ENCODE measurements at regions not wholly inside any gene's neighbourhood (a gene's known extent, or its start where the extent isn't known, plus 50 kb on each side); places are given as distances from the start of the nearest gene placed in this dataset.

DNA sequence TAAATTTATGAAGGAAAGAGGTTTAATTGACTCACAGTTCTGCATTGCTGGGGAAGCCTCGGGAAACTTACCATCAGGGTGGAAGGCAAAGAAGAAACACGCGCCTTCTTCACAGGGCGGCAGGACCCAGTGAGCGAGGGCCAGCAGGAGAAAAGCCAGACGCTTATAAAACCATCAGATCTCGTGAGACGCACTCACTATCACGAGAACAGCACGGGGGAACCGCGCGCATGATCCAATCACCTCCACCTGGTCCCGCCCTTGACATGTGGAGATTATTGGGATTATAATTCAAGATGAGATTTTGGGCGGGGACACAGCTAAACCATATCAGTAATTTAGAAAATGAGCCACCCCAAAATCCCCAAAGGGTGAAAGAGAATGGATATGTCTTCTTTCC lies 187.1 kb downstream of the RAP2A start:
- TF ChIP-seq GABPB1 (CRISPR knock-in tag; IDR thresholded peaks at IDR 0.05) = no peak
- TF ChIP-seq, protein P1, sequence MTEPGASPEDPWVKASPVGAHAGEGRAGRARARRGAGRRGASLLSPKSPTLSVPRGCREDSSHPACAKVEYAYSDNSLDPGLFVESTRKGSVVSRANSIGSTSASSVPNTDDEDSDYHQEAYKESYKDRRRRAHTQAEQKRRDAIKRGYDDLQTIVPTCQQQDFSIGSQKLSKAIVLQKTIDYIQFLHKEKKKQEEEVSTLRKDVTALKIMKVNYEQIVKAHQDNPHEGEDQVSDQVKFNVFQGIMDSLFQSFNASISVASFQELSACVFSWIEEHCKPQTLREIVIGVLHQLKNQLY (CRISPR knock-in tag; IDR thresholded peaks at IDR 0.05) = no peak
- TF ChIP-seq, protein P2, sequence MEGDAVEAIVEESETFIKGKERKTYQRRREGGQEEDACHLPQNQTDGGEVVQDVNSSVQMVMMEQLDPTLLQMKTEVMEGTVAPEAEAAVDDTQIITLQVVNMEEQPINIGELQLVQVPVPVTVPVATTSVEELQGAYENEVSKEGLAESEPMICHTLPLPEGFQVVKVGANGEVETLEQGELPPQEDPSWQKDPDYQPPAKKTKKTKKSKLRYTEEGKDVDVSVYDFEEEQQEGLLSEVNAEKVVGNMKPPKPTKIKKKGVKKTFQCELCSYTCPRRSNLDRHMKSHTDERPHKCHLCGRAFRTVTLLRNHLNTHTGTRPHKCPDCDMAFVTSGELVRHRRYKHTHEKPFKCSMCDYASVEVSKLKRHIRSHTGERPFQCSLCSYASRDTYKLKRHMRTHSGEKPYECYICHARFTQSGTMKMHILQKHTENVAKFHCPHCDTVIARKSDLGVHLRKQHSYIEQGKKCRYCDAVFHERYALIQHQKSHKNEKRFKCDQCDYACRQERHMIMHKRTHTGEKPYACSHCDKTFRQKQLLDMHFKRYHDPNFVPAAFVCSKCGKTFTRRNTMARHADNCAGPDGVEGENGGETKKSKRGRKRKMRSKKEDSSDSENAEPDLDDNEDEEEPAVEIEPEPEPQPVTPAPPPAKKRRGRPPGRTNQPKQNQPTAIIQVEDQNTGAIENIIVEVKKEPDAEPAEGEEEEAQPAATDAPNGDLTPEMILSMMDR (IDR thresholded peaks at IDR 0.05) = no peak
- TF ChIP-seq, protein P3, sequence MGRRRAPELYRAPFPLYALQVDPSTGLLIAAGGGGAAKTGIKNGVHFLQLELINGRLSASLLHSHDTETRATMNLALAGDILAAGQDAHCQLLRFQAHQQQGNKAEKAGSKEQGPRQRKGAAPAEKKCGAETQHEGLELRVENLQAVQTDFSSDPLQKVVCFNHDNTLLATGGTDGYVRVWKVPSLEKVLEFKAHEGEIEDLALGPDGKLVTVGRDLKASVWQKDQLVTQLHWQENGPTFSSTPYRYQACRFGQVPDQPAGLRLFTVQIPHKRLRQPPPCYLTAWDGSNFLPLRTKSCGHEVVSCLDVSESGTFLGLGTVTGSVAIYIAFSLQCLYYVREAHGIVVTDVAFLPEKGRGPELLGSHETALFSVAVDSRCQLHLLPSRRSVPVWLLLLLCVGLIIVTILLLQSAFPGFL (CRISPR knock-in tag; IDR thresholded peaks at IDR 0.05; ENCODE audit: borderline replicate concordance) = no peak
- no peak for TF ChIP-seq GTF2I (CRISPR knock-in tag; conservative IDR thresholded peaks at IDR 0.05)
- TF ChIP-seq, protein P4, sequence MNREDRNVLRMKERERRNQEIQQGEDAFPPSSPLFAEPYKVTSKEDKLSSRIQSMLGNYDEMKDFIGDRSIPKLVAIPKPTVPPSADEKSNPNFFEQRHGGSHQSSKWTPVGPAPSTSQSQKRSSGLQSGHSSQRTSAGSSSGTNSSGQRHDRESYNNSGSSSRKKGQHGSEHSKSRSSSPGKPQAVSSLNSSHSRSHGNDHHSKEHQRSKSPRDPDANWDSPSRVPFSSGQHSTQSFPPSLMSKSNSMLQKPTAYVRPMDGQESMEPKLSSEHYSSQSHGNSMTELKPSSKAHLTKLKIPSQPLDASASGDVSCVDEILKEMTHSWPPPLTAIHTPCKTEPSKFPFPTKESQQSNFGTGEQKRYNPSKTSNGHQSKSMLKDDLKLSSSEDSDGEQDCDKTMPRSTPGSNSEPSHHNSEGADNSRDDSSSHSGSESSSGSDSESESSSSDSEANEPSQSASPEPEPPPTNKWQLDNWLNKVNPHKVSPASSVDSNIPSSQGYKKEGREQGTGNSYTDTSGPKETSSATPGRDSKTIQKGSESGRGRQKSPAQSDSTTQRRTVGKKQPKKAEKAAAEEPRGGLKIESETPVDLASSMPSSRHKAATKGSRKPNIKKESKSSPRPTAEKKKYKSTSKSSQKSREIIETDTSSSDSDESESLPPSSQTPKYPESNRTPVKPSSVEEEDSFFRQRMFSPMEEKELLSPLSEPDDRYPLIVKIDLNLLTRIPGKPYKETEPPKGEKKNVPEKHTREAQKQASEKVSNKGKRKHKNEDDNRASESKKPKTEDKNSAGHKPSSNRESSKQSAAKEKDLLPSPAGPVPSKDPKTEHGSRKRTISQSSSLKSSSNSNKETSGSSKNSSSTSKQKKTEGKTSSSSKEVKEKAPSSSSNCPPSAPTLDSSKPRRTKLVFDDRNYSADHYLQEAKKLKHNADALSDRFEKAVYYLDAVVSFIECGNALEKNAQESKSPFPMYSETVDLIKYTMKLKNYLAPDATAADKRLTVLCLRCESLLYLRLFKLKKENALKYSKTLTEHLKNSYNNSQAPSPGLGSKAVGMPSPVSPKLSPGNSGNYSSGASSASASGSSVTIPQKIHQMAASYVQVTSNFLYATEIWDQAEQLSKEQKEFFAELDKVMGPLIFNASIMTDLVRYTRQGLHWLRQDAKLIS (CRISPR knock-in tag; IDR thresholded peaks at IDR 0.05; ENCODE audit: borderline replicate concordance) = no peak
- no peak for TF ChIP-seq ZNF121 (CRISPR knock-in tag; IDR thresholded peaks at IDR 0.05)
- TF ChIP-seq, protein P5, sequence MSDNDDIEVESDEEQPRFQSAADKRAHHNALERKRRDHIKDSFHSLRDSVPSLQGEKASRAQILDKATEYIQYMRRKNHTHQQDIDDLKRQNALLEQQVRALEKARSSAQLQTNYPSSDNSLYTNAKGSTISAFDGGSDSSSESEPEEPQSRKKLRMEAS (CRISPR knock-in tag; IDR thresholded peaks at IDR 0.05) = no peak
- TF ChIP-seq ZNF219 (CRISPR knock-in tag; IDR thresholded peaks at IDR 0.05; ENCODE audit: borderline replicate concordance) = no peak
- TF ChIP-seq CREB1 (CRISPR knock-in tag; IDR thresholded peaks at IDR 0.05) = no peak
- TF ChIP-seq, protein P6, sequence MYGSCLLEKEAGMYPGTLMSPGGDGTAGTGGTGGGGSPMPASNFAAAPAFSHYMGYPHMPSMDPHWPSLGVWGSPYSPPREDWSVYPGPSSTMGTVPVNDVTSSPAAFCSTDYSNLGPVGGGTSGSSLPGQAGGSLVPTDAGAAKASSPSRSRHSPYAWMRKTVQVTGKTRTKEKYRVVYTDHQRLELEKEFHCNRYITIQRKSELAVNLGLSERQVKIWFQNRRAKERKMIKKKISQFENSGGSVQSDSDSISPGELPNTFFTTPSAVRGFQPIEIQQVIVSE (CRISPR knock-in tag; IDR thresholded peaks at IDR 0.05; ENCODE audit: borderline replicate concordance) = no peak
